SU-DHL-6 (cell line): ENCODE measurements at regions not wholly inside any gene's neighbourhood (a gene's known extent, or its start where the extent isn't known, plus 50 kb on each side); places are given as distances from the start of the nearest gene placed in this dataset.

Experiments
- H2AFZ ChIP-seq: fragments of 200-600 bp; sonication (generic); 2 replicates; pipeline ENCODE4 v1.6.1; 2014; ENCODE audit warnings: low read depth, mild to moderate bottlenecking, moderate library complexity, mixed read lengths, antibody characterized with exemption, low read length; ENCODE audit not compliant: severe bottlenecking
- H3F3A ChIP-seq: fragments of 200-600 bp; shearing (Covaris generic); 2 replicates; pipeline ENCODE4 v1.6.0; 2016; ENCODE audit warnings: antibody characterized with exemption, mild to moderate bottlenecking; ENCODE audit not compliant: insufficient read depth
- H3K27ac ChIP-seq: fragments of 200-600 bp; sonication (generic); 2 replicates; pipeline ENCODE4 v1.5.1; 2016; ENCODE audit warnings: low read depth, mild to moderate bottlenecking, low read length, moderate library complexity, mixed read lengths
- H3K27me3 ChIP-seq: fragments of 200-600 bp; sonication (generic), shearing (Covaris generic); 2 replicates; pipeline ENCODE4 v1.6.0; 2014; ENCODE audit warnings: mild to moderate bottlenecking, low read length
- H3K36me3 ChIP-seq: fragments of 200-600 bp; sonication (generic); 2 replicates; pipeline ENCODE4 v1.6.1; 2014; ENCODE audit warnings: mild to moderate bottlenecking, low read length, mixed read lengths
- H3K4me2 ChIP-seq: fragments of 300-600, 200-600 bp; shearing (Covaris generic), sonication (generic); 2 replicates; pipeline ENCODE4 v1.6.0; 2014; ENCODE audit warnings: low read length, low read depth, mild to moderate bottlenecking; ENCODE audit not compliant: poor library complexity, severe bottlenecking
- H3K4me3 ChIP-seq: fragments of 200-600 bp; sonication (generic); 2 replicates; pipeline ENCODE4 v1.5.1; 2014; ENCODE audit warnings: antibody characterized with exemption, low read length, mild to moderate bottlenecking, mixed read lengths; ENCODE audit not compliant: insufficient read depth, poor library complexity, severe bottlenecking
- H3K79me2 ChIP-seq: fragments of 200-600 bp; sonication (generic); 2 replicates; pipeline ENCODE4 v1.6.1; 2014; ENCODE audit warnings: mild to moderate bottlenecking, low read length, moderate library complexity; ENCODE audit not compliant: insufficient read depth
- H3K9ac ChIP-seq: fragments of 200-600 bp; sonication (generic); 2 replicates; pipeline ENCODE4 v1.7.0; 2014; ENCODE audit warnings: mild to moderate bottlenecking, low read length
- H3K9me2 ChIP-seq: fragments of 200-600 bp; sonication (generic); replicated peaks from 2 replicates; pipeline ENCODE4 v1.6.1; 2014; ENCODE audit warnings: low read length; ENCODE audit not compliant: insufficient read depth
- H3K9me3 ChIP-seq: fragments of 200-600 bp; sonication (generic); 2 replicates; pipeline ENCODE4 v1.6.1; 2014; ENCODE audit warnings: low read length, mixed read lengths; ENCODE audit not compliant: insufficient read depth
- H4K20me1 ChIP-seq: fragments of 200-600 bp; sonication (generic); 2 replicates; pipeline ENCODE4 v1.6.1; 2014; ENCODE audit warnings: low read depth, mild to moderate bottlenecking, antibody characterized with exemption, low read length, moderate library complexity, mixed read lengths
- EZH2phosphoT487 ChIP-seq: fragments of 200-600 bp; sonication (generic), shearing (Covaris generic); conservative IDR thresholded peaks from 2 replicates; pipeline ENCODE4 v1.6.1; 2018; ENCODE audit warnings: mild to moderate bottlenecking, antibody characterized with exemption, low read length, moderate library complexity, mixed read lengths
- TF ChIP-seq, protein P1 (sequence below): fragments of 200-600 bp; sonication (generic); IDR thresholded peaks from one replicate; pipeline ENCODE4 v1.5.1; 2017; ENCODE audit warnings: antibody characterized with exemption, mild to moderate bottlenecking, low read length, moderate library complexity; ENCODE audit not compliant: insufficient read depth, poor library complexity, severe bottlenecking

DNA sequence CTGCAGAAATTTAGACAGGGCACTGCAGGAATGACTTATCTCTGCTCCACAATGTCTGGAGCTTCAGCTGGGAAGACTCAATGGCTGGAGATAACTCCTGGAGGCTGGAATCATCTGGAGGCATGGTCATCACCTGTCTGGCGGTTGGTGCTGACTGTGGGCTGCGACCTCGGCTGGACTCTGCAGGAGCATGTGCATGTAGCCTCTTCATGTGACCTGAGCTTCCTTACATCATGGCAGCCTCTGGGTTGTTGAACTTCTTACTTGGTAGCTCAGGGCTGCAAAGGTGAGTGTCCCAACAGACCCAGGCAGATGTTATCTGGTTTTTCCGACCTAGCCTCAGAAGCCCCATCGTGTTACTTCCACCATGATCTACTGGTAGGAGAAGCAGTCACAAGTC, 188.2 kb upstream of the RPL38 start:
- no peaks in the 10 kb centered on the region for H3K79me2 ChIP-seq
- H3K4me3 ChIP-seq = no peak overlapping the region
- H3K9me2 ChIP-seq = no peaks in the 10 kb centered on the region
- no peak overlapping the region for H2AFZ ChIP-seq
- no peaks in the 10 kb centered on the region for H3F3A ChIP-seq
- H3K36me3 ChIP-seq = no peaks in the 10 kb centered on the region
- H3K4me2 ChIP-seq = no peak overlapping the region
- no peaks in the 10 kb centered on the region for H3K9me3 ChIP-seq
- no peaks in the 10 kb centered on the region; the same call in 1 of the 2 replicates for H3K27me3 ChIP-seq
- H3K9ac ChIP-seq = no peak overlapping the region
- TF ChIP-seq EZH2phosphoT487 = no peak
- TF ChIP-seq, protein P1, sequence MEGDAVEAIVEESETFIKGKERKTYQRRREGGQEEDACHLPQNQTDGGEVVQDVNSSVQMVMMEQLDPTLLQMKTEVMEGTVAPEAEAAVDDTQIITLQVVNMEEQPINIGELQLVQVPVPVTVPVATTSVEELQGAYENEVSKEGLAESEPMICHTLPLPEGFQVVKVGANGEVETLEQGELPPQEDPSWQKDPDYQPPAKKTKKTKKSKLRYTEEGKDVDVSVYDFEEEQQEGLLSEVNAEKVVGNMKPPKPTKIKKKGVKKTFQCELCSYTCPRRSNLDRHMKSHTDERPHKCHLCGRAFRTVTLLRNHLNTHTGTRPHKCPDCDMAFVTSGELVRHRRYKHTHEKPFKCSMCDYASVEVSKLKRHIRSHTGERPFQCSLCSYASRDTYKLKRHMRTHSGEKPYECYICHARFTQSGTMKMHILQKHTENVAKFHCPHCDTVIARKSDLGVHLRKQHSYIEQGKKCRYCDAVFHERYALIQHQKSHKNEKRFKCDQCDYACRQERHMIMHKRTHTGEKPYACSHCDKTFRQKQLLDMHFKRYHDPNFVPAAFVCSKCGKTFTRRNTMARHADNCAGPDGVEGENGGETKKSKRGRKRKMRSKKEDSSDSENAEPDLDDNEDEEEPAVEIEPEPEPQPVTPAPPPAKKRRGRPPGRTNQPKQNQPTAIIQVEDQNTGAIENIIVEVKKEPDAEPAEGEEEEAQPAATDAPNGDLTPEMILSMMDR = no peak
- no peaks in the 10 kb centered on the region for H4K20me1 ChIP-seq
- no peak overlapping the region for H3K27ac ChIP-seq

DNA sequence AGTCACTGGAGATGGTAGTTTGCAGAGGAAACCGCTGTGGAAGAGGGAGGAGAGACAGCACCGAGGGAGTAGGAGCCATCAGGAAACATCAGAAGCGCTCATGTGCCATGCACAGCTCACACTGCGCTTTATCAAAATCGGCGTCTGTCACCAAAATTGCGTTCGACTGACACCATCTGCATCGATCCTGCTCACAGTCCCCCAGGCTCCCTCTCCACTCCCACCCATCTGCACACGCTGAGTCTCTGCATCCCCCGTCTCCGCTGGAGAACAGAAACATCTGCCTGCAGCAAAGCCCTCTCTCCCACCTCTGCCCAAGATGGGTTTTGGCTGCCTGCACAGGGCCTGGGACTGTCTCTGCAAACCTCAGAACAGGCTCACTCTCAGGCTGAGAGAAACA, 187.5 kb upstream of the RPL38 start:
- TF ChIP-seq EZH2phosphoT487 = no peak
- TF ChIP-seq, protein P1 = no peak
- Histone ChIP-seq H3K27me3 (no peaks in the 10 kb centered on the region; the same call in 1 of the 2 replicates), H3K9me3 (no peaks in the 10 kb centered on the region)

DNA sequence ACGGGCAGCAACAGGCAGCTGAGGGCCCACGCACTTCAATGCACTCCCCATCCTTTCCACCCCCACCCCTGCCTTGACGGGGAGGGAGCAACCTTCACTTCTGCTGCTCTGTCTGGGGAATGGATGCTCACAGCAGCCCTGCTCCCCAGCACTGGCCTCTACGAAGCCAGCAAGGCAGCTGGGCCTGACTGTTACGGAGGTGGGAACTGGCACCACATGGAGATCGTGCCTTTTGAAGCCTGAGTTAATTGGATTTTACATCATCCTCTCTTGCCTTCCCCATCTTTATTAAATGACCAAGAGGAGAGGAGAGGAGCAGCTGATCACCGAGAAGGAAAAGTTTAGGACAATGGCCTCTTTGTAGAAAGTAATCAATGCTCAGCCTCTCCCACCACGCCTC, 187.0 kb upstream of the RPL38 start:
- H3K4me3 ChIP-seq = no peak overlapping the region
- no peaks in the 10 kb centered on the region for H3K79me2 ChIP-seq
- no peaks in the 10 kb centered on the region for H3K9me3 ChIP-seq
- TF ChIP-seq, protein P1 = no peak
- no peak for TF ChIP-seq EZH2phosphoT487
- H3F3A ChIP-seq = no peaks in the 10 kb centered on the region
- no peaks in the 10 kb centered on the region for H4K20me1 ChIP-seq
- H3K9ac ChIP-seq = no peak overlapping the region
- no peak overlapping the region for H3K27ac ChIP-seq
- H3K27me3 ChIP-seq = no peaks in the 10 kb centered on the region; the same call in 1 of the 2 replicates
- no peaks in the 10 kb centered on the region for H3K36me3 ChIP-seq
- H3K4me2 ChIP-seq = no peak overlapping the region
- no peak overlapping the region for H2AFZ ChIP-seq
- H3K9me2 ChIP-seq = no peaks in the 10 kb centered on the region

More for the DNA sequence above, 187.5 kb upstream of the RPL38 start:
- Histone ChIP-seq H3K9me2 (no peaks in the 10 kb centered on the region), H3K4me3 (no peak overlapping the region), H3K36me3 (no peaks in the 10 kb centered on the region), H3K27ac (no peak overlapping the region), H4K20me1 (no peaks in the 10 kb centered on the region), H3K79me2 (no peaks in the 10 kb centered on the region), H3K4me2 (no peak overlapping the region), H3K9ac (no peak overlapping the region), H3F3A (no peaks in the 10 kb centered on the region), H2AFZ (no peak overlapping the region)

DNA sequence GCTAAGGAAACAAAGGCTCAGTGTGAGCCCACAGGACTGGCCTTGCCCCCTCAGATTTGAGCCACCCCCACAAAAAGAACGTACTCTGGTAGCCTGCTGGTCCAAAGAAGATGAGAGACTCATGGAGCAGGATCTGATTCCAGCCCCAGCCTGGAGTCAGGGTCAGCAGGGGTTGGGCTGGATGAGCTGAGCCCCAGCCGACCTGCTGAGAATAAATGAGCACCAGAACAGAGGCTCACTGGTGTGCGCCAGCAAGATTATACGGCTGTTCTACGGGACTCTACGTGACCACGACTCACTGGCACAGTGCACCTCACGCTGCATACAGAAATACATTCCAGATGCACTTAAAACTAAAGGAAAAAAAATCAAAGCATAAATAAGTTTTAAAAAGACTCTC, 186.0 kb upstream of the RPL38 start:
- Histone ChIP-seq H3K4me3 (no peak overlapping the region), H4K20me1 (no peaks in the 10 kb centered on the region), H3K27me3 (no peaks in the 10 kb centered on the region; the same call in 1 of the 2 replicates), H3K4me2 (no peak overlapping the region), H2AFZ (no peak overlapping the region), H3K79me2 (no peaks in the 10 kb centered on the region), H3K27ac (no peak overlapping the region), H3K9ac (no peak overlapping the region), H3K36me3 (no peaks in the 10 kb centered on the region), H3K9me3 (no peaks in the 10 kb centered on the region), H3F3A (no peaks in the 10 kb centered on the region), H3K9me2 (no peaks in the 10 kb centered on the region)
- TF ChIP-seq, protein P1 = no peak
- TF ChIP-seq EZH2phosphoT487 = no peak
